Lung (tissue), 11 donors: ENCODE measurements at regions not wholly inside any gene's neighbourhood (a gene's known extent, or its start where the extent isn't known, plus 50 kb on each side); places are given as distances from the start of the nearest gene placed in this dataset.

Source experiments
- ATAC-seq: fragments of 200-7000 bp; cut with Tn5 transposase; one replicate; pipeline ENCODE4 v1.9.1; 2020; ENCODE audit warnings: moderate number of reproducible peaks; ENCODE audit not compliant: insufficient read depth, low FRiP score
- DNase-seq, 3 donors: peaks; one replicate each; pipeline ENCODE4 v3.0.0-alpha.2; 2013 to 2017
- H3K27ac ChIP-seq, 2 donors: one replicate each; pipeline ENCODE4 v1.5.1; 2013; ENCODE audit warnings: mild to moderate bottlenecking in 2 of 2, moderate library complexity in 2 of 2, control low read depth in 1 of 2, inconsistent platforms in 1 of 2, low read depth in 1 of 2, low read length in 1 of 2
- H3K27me3 ChIP-seq, 3 donors: one replicate each; pipeline ENCODE4 v1.5.1; 2013; ENCODE audit warnings: low read length in 2 of 3; ENCODE audit not compliant: control insufficient read depth in 3 of 3, insufficient read depth in 3 of 3
- H3K36me3 ChIP-seq, 4 donors: one replicate each; pipeline ENCODE4 v1.5.1; 2013; ENCODE audit warnings: low read length in 4 of 4, mild to moderate bottlenecking in 1 of 4, moderate library complexity in 1 of 4; ENCODE audit not compliant: control insufficient read depth in 4 of 4, insufficient read depth in 4 of 4
- H3K4me1 ChIP-seq, 5 donors: one replicate each; pipeline ENCODE4 v1.5.1; 2013; ENCODE audit warnings: low read length in 5 of 5, mild to moderate bottlenecking in 2 of 5, moderate library complexity in 1 of 5; ENCODE audit not compliant: control insufficient read depth in 5 of 5, insufficient read depth in 5 of 5
- H3K4me3 ChIP-seq: one replicate; pipeline ENCODE4 v1.5.1; 2013; ENCODE audit warnings: mild to moderate bottlenecking, control low read depth, moderate library complexity
- H3K9ac ChIP-seq, 2 donors: one replicate each; pipeline ENCODE4 v1.5.1; 2013; ENCODE audit warnings: low read length in 2 of 2, control low read depth in 1 of 2; ENCODE audit not compliant: insufficient read depth in 1 of 2
- H3K9me3 ChIP-seq, 4 donors: one replicate each; pipeline ENCODE4 v1.5.1; 2013; ENCODE audit warnings: low read length in 3 of 4, mild to moderate bottlenecking in 1 of 4, moderate library complexity in 1 of 4; ENCODE audit not compliant: control insufficient read depth in 4 of 4, insufficient read depth in 3 of 4
- CTCF ChIP-seq: IDR thresholded peaks from 2 replicates; pipeline ENCODE4 v1.5.1; 2012; ENCODE audit warnings: mild to moderate bottlenecking; ENCODE audit errors: control extremely low read depth, extremely low read depth
- WGBS, 2 donors: extraction: QIAGEN DNeasy Blood & Tissue Kit; methylation state at CpG; one replicate each; pipeline ENCODE4 v1.1.7; 2013; 5-methylcytosine and 5-hydroxymethylcytosine counted together
- donor health status: control.
- donor health status: control.
- donor health status: Bipolar disorder and iron deficiency.
- donor health status: healthy.
- donor health status: DM: yes; HTN: yes; CAD: no.

- no peak for DNase-seq
- Histone ChIP-seq H3K36me3 (no peaks in the 10 kb centered on the region), H3K4me1 (no peaks in the 10 kb centered on the region), H3K27me3 (no peaks in the 10 kb centered on the region), H3K27ac (no peak overlapping the region), H3K9me3 (peaks cover 0 to 1% (median 0%) of the 10 kb centered on the region in 4 donors), H3K9ac (no peak overlapping the region), H3K4me3 (no peak overlapping the region)
- 80 to 89% methylated on average over 2 of the region's 2 CpGs for WGBS, 2 donors
- TF ChIP-seq CTCF: no peak
- no peak for ATAC-seq
These were observed 350.9 kb downstream of the TMEM114 start for GRCh38 chr16:8239443-8239842.

GRCh38 chr16:8237452-8237851, 352.9 kb downstream of the TMEM114 start:
- DNase-seq (no peak), ATAC-seq (no peak)
- H3K27ac ChIP-seq: no peak overlapping the region
- no peak overlapping the region for H3K4me3 ChIP-seq
- peaks cover 0 to 1% (median 0%) of the 10 kb centered on the region in 4 donors for H3K9me3 ChIP-seq
- H3K9ac ChIP-seq: no peak overlapping the region
- no peaks in the 10 kb centered on the region for H3K4me1 ChIP-seq
- TF ChIP-seq CTCF: no peak
- H3K27me3 ChIP-seq: no peaks in the 10 kb centered on the region
- H3K36me3 ChIP-seq: no peaks in the 10 kb centered on the region
- WGBS, 2 donors: 84 to 91% methylated on average over 3 of the region's 3 CpGs

GRCh38 chr16:8236816-8237215, 353.5 kb downstream of the TMEM114 start:
- H3K9ac ChIP-seq: no peak overlapping the region
- no peaks in the 10 kb centered on the region for H3K36me3 ChIP-seq
- H3K9me3 ChIP-seq: peaks cover 0 to 1% (median 0%) of the 10 kb centered on the region in 4 donors
- no peak overlapping the region for H3K27ac ChIP-seq
- no peaks in the 10 kb centered on the region for H3K27me3 ChIP-seq
- TF ChIP-seq CTCF: no peak
- H3K4me3 ChIP-seq: no peak overlapping the region
- ATAC-seq (no peak), DNase-seq (no peak)
- 80 to 83% methylated on average over 4 of the region's 4 CpGs for WGBS, 2 donors
- no peaks in the 10 kb centered on the region for H3K4me1 ChIP-seq

- Histone ChIP-seq H3K4me1 (no peaks in the 10 kb centered on the region), H3K4me3 (no peak overlapping the region), H3K27me3 (no peaks in the 10 kb centered on the region), H3K27ac (no peak overlapping the region), H3K9ac (no peak overlapping the region), H3K9me3 (no peaks in the 10 kb centered on the region), H3K36me3 (no peaks in the 10 kb centered on the region)
- no peak for TF ChIP-seq CTCF
- ATAC-seq (no peak), DNase-seq (no peak)
- WGBS, 2 donors: 73 to 78% methylated on average over 4 of the region's 4 CpGs
These were observed 359.8 kb downstream of the TMEM114 start for GRCh38 chr16:8230497-8230896.
